Nephron progenitor cell (in vitro differentiated cells): ENCODE measurements at regions not wholly inside any gene's neighbourhood (a gene's known extent, or its start where the extent isn't known, plus 50 kb on each side); places are given as distances from the start of the nearest gene placed in this dataset.
"Not testable (repeated sequence)": the region's sequence is repeated elsewhere in the genome, so short reads cannot be mapped to it uniquely, and the experiment has no call there.

Experiments used
- DNase-seq: peaks from one replicate; pipeline ENCODE4 v3.0.0; 2021
- H3K27ac Mint-ChIP-seq: 2 replicates; pipeline ENCODE4 v1.8.0; 2021; ENCODE audit warnings: mild to moderate bottlenecking, moderate library complexity, mixed read lengths
- H3K27me3 Mint-ChIP-seq: 2 replicates; pipeline ENCODE4 v1.8.0; 2021; ENCODE audit warnings: mild to moderate bottlenecking, low read depth, mixed read lengths; ENCODE audit not compliant: poor library complexity
- H3K36me3 Mint-ChIP-seq: 2 replicates; pipeline ENCODE4 v1.8.0; 2021; ENCODE audit warnings: low read depth, mixed read lengths
- H3K4me1 Mint-ChIP-seq: 2 replicates; pipeline ENCODE4 v1.8.0; 2021; ENCODE audit warnings: mixed read lengths
- H3K4me3 Mint-ChIP-seq: 2 replicates; pipeline ENCODE4 v1.8.0; 2021; ENCODE audit warnings: mild to moderate bottlenecking, moderate library complexity, mixed read lengths
- H3K9me3 Mint-ChIP-seq: 2 replicates; pipeline ENCODE4 v1.8.0; 2021; ENCODE audit warnings: mild to moderate bottlenecking, moderate library complexity, mixed read lengths
- CTCF ChIP-seq: fragments of 200-600 bp; sonication (generic); IDR thresholded peaks from 2 replicates; pipeline ENCODE4 v1.5.0; 2021; ENCODE audit warnings: antibody characterized with exemption

GRCh38 chr2:38243186-38243880 is 133.7 kb downstream of the ATL2 start:
- no peak for DNase-seq
- H3K27ac Mint-ChIP-seq: no peak overlapping the region
- H3K27me3 Mint-ChIP-seq: peaks cover 13% of the 10 kb centered on the region

GRCh38 chr2:38239452-38239851 is 137.6 kb downstream of the ATL2 start:
- peaks cover 7% of the 10 kb centered on the region for H3K27me3 Mint-ChIP-seq
- no peak overlapping the region for H3K4me3 Mint-ChIP-seq
- peaks cover 4% of the 10 kb centered on the region for H3K36me3 Mint-ChIP-seq
- H3K4me1 Mint-ChIP-seq: peaks cover 3% of the 10 kb centered on the region
- H3K9me3 Mint-ChIP-seq: peaks cover 14% of the 10 kb centered on the region
- DNase-seq: no peak
- H3K27ac Mint-ChIP-seq: no peak overlapping the region
- TF ChIP-seq CTCF: no peak

More at GRCh38 chr2:38243186-38243880, 133.7 kb downstream of the ATL2 start:
- H3K4me1 Mint-ChIP-seq: peaks cover 32% of the 10 kb centered on the region
- no peaks in the 10 kb centered on the region for H3K9me3 Mint-ChIP-seq
- no peak for TF ChIP-seq CTCF
- no peaks in the 10 kb centered on the region for H3K36me3 Mint-ChIP-seq
- no peak overlapping the region for H3K4me3 Mint-ChIP-seq

- not testable (repeated sequence) for H3K36me3 Mint-ChIP-seq, H3K4me3 Mint-ChIP-seq, DNase-seq, H3K4me1 Mint-ChIP-seq, H3K27ac Mint-ChIP-seq, H3K27me3 Mint-ChIP-seq
- H3K9me3 Mint-ChIP-seq: peaks cover 17% of the 10 kb centered on the region
These were observed 138.4 kb downstream of the ATL2 start for GRCh38 chr2:38238705-38239104.

- no peak overlapping the region for H3K4me3 Mint-ChIP-seq
- peaks cover 7% of the 10 kb centered on the region for H3K36me3 Mint-ChIP-seq
- no peak for DNase-seq
- H3K27ac Mint-ChIP-seq: no peak overlapping the region
- H3K9me3 Mint-ChIP-seq: peaks cover 17% of the 10 kb centered on the region
- no peak for TF ChIP-seq CTCF
- no peaks in the 10 kb centered on the region for H3K4me1 Mint-ChIP-seq
- peaks cover 5% of the 10 kb centered on the region for H3K27me3 Mint-ChIP-seq
These were observed 139.8 kb downstream of the ATL2 start for GRCh38 chr2:38237311-38237710.

- TF ChIP-seq CTCF: no peak
- Mint-ChIP-seq H3K4me3 (no peak overlapping the region), H3K36me3 (peaks cover 7% of the 10 kb centered on the region), H3K27me3 (peaks cover 4% of the 10 kb centered on the region), H3K27ac (no peak overlapping the region), H3K9me3 (peaks cover 17% of the 10 kb centered on the region), H3K4me1 (no peaks in the 10 kb centered on the region)
- DNase-seq: no peak
These were observed 143.7 kb downstream of the ATL2 start for GRCh38 chr2:38233231-38233983.

GRCh38 chr2:38232454-38232853 is 144.6 kb downstream of the ATL2 start:
- H3K4me3 Mint-ChIP-seq: no peak overlapping the region
- H3K27me3 Mint-ChIP-seq: peaks cover 5% of the 10 kb centered on the region
- H3K4me1 Mint-ChIP-seq: no peaks in the 10 kb centered on the region
- H3K36me3 Mint-ChIP-seq: peaks cover 7% of the 10 kb centered on the region
- no peak for TF ChIP-seq CTCF
- H3K27ac Mint-ChIP-seq: no peak overlapping the region
- no peak for DNase-seq
- peaks cover 17% of the 10 kb centered on the region for H3K9me3 Mint-ChIP-seq
